ENCODE measurements at regions not wholly inside any gene's neighbourhood (a gene's known extent, or its start where the extent isn't known, plus 50 kb on each side); places are given as distances from the start of the nearest gene placed in this dataset.

- Histone ChIP-seq H3K36me3 (no peaks in the 10 kb centered on the region), H3F3A (ENCODE audit: low read depth) (no peaks in the 10 kb centered on the region), H4K20me1 (ENCODE audit: low read depth) (no peaks in the 10 kb centered on the region), H2AFZ (replicated peaks) (no peak overlapping the region), H3K9me3 (ENCODE audit: low read depth) (no peaks in the 10 kb centered on the region), H3K27ac (no peak overlapping the region), H3K9ac (no peak overlapping the region), H3K4me1 (no peaks in the 10 kb centered on the region), H3K27me3 (no peaks in the 10 kb centered on the region), H3K4me2 (no peak overlapping the region), H3K4me3 (no peak overlapping the region), H3K79me2 (ENCODE audit: low read depth) (no peaks in the 10 kb centered on the region)
- Mint-ChIP-seq H3K36me3 (no peaks in the 10 kb centered on the region), H3K4me3 (no peak overlapping the region), H3K27me3 (ENCODE audit: insufficient read depth, low read depth) (peaks cover 7% of the 10 kb centered on the region), H3K9me3 (peaks cover 2% of the 10 kb centered on the region), H3K27ac (no peak overlapping the region), H3K4me1 (no peaks in the 10 kb centered on the region)
- TF ChIP-seq EZH2phosphoT487 (IDR thresholded peaks at IDR 0.05) (no peak), EZH2 (IDR thresholded peaks at IDR 0.05) (no peak)
- no peak for DNase-seq (ENCODE audit: low spot score)
These were observed 658.9 kb downstream of the NPHP4 start for GRCh38 chr1:5333291-5333690.

DNA sequence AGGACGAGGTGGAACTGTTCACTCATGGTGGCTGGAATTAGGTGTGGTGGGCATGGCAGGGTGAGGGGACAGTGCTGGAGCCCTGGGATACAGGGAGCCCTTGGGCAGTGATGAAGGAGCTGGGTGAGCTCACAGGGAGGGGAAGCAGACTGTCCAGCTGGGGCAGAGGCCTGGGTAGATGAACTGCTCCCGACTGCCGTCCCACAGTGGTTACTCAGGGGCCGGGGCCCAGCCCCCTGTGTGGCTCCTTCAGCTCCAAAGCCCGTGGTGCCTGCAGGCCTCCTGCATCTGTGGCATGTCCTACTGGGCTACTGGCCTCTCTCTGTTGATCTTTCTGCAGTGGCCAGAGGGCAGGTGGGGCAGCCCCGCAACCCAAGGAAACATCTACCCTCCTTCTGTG, 661.1 kb downstream of the NPHP4 start:
- Histone ChIP-seq H3K9me3 (ENCODE audit: low read depth) (no peaks in the 10 kb centered on the region), H3K9ac (no peak overlapping the region), H3K27me3 (no peaks in the 10 kb centered on the region), H4K20me1 (ENCODE audit: low read depth) (no peaks in the 10 kb centered on the region), H3K4me3 (no peak overlapping the region), H3K36me3 (no peaks in the 10 kb centered on the region), H3K27ac (no peak overlapping the region), H3K4me2 (no peak overlapping the region), H3K79me2 (ENCODE audit: low read depth) (no peaks in the 10 kb centered on the region), H3F3A (ENCODE audit: low read depth) (no peaks in the 10 kb centered on the region), H3K4me1 (no peaks in the 10 kb centered on the region), H2AFZ (replicated peaks) (no peak overlapping the region)
- H3K4me3 Mint-ChIP-seq = no peak overlapping the region
- H3K4me1 Mint-ChIP-seq = no peaks in the 10 kb centered on the region
- no peak overlapping the region for H3K27ac Mint-ChIP-seq
- TF ChIP-seq CTCF (IDR thresholded peaks at IDR 0.05) = no peak
- H3K9me3 Mint-ChIP-seq = peaks cover 16% of the 10 kb centered on the region
- H3K36me3 Mint-ChIP-seq = no peaks in the 10 kb centered on the region
- H3K27me3 Mint-ChIP-seq (ENCODE audit: insufficient read depth, low read depth) = peaks cover 5% of the 10 kb centered on the region
- no peak for DNase-seq (ENCODE audit: low spot score)

- H3K4me2 ChIP-seq = no peak overlapping the region
- H3F3A ChIP-seq (ENCODE audit: low read depth) = no peaks in the 10 kb centered on the region
- H3K27me3 ChIP-seq = no peaks in the 10 kb centered on the region
- DNase-seq (ENCODE audit: low spot score) = no peak
- H3K4me3 ChIP-seq = no peak overlapping the region
- Mint-ChIP-seq H3K27me3 (ENCODE audit: insufficient read depth, low read depth) (peaks cover 7% of the 10 kb centered on the region), H3K36me3 (no peaks in the 10 kb centered on the region), H3K4me3 (no peak overlapping the region), H3K27ac (no peak overlapping the region), H3K9me3 (peaks cover 16% of the 10 kb centered on the region), H3K4me1 (peaks cover 6% of the 10 kb centered on the region)
- no peaks in the 10 kb centered on the region for H3K79me2 ChIP-seq (ENCODE audit: low read depth)
- no peak overlapping the region for H3K9ac ChIP-seq
- H4K20me1 ChIP-seq (ENCODE audit: low read depth) = no peaks in the 10 kb centered on the region
- H3K27ac ChIP-seq = no peak overlapping the region
- no peaks in the 10 kb centered on the region for H3K4me1 ChIP-seq
- no peak overlapping the region for H2AFZ ChIP-seq (replicated peaks)
- no peaks in the 10 kb centered on the region for H3K36me3 ChIP-seq
- no peak for TF ChIP-seq EZH2phosphoT487 (IDR thresholded peaks at IDR 0.05)
- TF ChIP-seq EZH2 (IDR thresholded peaks at IDR 0.05) = no peak
- no peak for TF ChIP-seq CTCF (IDR thresholded peaks at IDR 0.05)
- H3K9me3 ChIP-seq (ENCODE audit: low read depth) = no peaks in the 10 kb centered on the region
These were observed 663.0 kb downstream of the NPHP4 start for GRCh38 chr1:5329068-5329739.

DNA sequence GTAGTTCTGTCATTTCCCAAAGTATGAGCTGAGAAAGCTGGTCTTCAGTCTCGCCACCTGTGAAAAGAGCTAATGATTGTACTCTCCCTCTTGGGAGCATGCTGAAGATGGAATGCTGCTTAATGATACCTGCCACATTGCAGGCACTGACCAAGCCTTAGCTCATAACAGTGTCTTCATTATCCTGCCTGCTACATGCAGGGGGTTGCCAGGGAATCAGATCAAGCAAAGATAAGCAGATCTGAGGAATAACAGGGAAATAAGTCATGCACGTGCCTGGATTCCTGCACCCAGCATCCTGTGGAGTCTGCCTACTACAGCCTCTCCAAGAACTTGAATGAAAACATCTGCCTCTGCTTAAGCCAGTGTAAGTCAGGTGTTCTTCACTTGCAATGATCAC, 667.3 kb downstream of the NPHP4 start:
- Histone ChIP-seq H3K36me3 (no peaks in the 10 kb centered on the region), H3K27ac (no peak overlapping the region), H3K4me1 (no peaks in the 10 kb centered on the region), H3K79me2 (ENCODE audit: low read depth) (no peaks in the 10 kb centered on the region), H3F3A (ENCODE audit: low read depth) (no peaks in the 10 kb centered on the region), H3K4me3 (no peak overlapping the region), H3K9me3 (ENCODE audit: low read depth) (no peaks in the 10 kb centered on the region), H3K4me2 (no peak overlapping the region), H3K27me3 (no peaks in the 10 kb centered on the region), H4K20me1 (ENCODE audit: low read depth) (no peaks in the 10 kb centered on the region), H2AFZ (replicated peaks) (no peak overlapping the region), H3K9ac (no peak overlapping the region)
- peaks cover 6% of the 10 kb centered on the region for H3K4me1 Mint-ChIP-seq
- DNase-seq (ENCODE audit: low spot score) = no peak
- no peaks in the 10 kb centered on the region for H3K36me3 Mint-ChIP-seq
- H3K4me3 Mint-ChIP-seq = no peak overlapping the region
- H3K27me3 Mint-ChIP-seq (ENCODE audit: insufficient read depth, low read depth) = peaks cover 4% of the 10 kb centered on the region
- H3K27ac Mint-ChIP-seq = no peak overlapping the region
- no peak for TF ChIP-seq EZH2 (IDR thresholded peaks at IDR 0.05)
- TF ChIP-seq EZH2phosphoT487 (IDR thresholded peaks at IDR 0.05) = no peak
- no peak for TF ChIP-seq CTCF (IDR thresholded peaks at IDR 0.05)
- peaks cover 14% of the 10 kb centered on the region for H3K9me3 Mint-ChIP-seq

Data from neural progenitor cell (in vitro differentiated cells).